ENCODE measurements at regions not wholly inside any gene's neighbourhood (a gene's known extent, or its start where the extent isn't known, plus 50 kb on each side); places are given as distances from the start of the nearest gene placed in this dataset.
"Not testable (repeated sequence)": the region's sequence is repeated elsewhere in the genome, so short reads cannot be mapped to it uniquely, and the experiment has no call there.

GRCh38 chr12:76292891-76293290 lies 55.3 kb downstream of the BBS10 start:
- not testable (repeated sequence) for DNase-seq

GRCh38 chr12:76292305-76292704 lies 55.9 kb downstream of the BBS10 start:
- DNase-seq: not testable (repeated sequence)

- no peak for DNase-seq
These were observed 57.0 kb downstream of the BBS10 start for GRCh38 chr12:76290963-76291859.

- no peak for DNase-seq
These were observed 60.0 kb downstream of the BBS10 start for GRCh38 chr12:76288218-76288617.

- no peak for DNase-seq
These were observed 63.1 kb downstream of the BBS10 start for GRCh38 chr12:76284816-76285750.

- DNase-seq: no peak
These were observed 65.5 kb downstream of the BBS10 start for GRCh38 chr12:76282744-76283143.

- no peak for DNase-seq
These were observed 70.7 kb downstream of the BBS10 start for GRCh38 chr12:76277480-76277879.

- DNase-seq: no peak
These were observed 71.6 kb downstream of the BBS10 start for GRCh38 chr12:76276499-76277151.

- no peak for DNase-seq
These were observed 72.6 kb downstream of the BBS10 start for GRCh38 chr12:76275511-76276093.

- no peak for DNase-seq
These were observed 73.7 kb downstream of the BBS10 start for GRCh38 chr12:76274420-76275083.

- no peak for DNase-seq
These were observed 75.9 kb downstream of the BBS10 start for GRCh38 chr12:76272287-76272686.

- no peak for DNase-seq
These were observed 77.4 kb downstream of the BBS10 start for GRCh38 chr12:76270657-76271358.

GRCh38 chr12:76268267-76268666 lies 79.9 kb downstream of the BBS10 start:
- DNase-seq: no peak

- no peak for DNase-seq
These were observed 81.4 kb downstream of the BBS10 start for GRCh38 chr12:76266797-76267196.

GRCh38 chr12:76265424-76266180 lies 82.6 kb downstream of the BBS10 start:
- no peak for DNase-seq

GRCh38 chr12:76264611-76265012 lies 83.6 kb downstream of the BBS10 start:
- no peak for DNase-seq

GRCh38 chr12:76263696-76264095 lies 84.5 kb downstream of the BBS10 start:
- no peak for DNase-seq

- DNase-seq: no peak
These were observed 87.8 kb downstream of the BBS10 start for GRCh38 chr12:76260390-76260748.

GRCh38 chr12:76259660-76260389 lies 88.4 kb downstream of the BBS10 start:
- DNase-seq: no peak

GRCh38 chr12:76259106-76259505 lies 89.1 kb downstream of the BBS10 start:
- DNase-seq: no peak

Measured in activated CD8-positive, alpha-beta memory T cell treated with anti-CD3 and anti-CD28 coated beads for 24 hours (primary cell).